GM19467 (cell line): ENCODE measurements at regions not wholly inside any gene's neighbourhood (a gene's known extent, or its start where the extent isn't known, plus 50 kb on each side); places are given as distances from the start of the nearest gene placed in this dataset.
"Not testable (repeated sequence)": the region's sequence is repeated elsewhere in the genome, so short reads cannot be mapped to it uniquely, and the experiment has no call there.

Experiments used
- ATAC-seq: cut with Tn5 transposase; IDR thresholded peaks from one replicate; pipeline ENCODE4 v1.9.1; 2021; ENCODE audit warnings: mild to moderate bottlenecking, moderate library complexity; ENCODE audit not compliant: unreplicated experiment

DNA sequence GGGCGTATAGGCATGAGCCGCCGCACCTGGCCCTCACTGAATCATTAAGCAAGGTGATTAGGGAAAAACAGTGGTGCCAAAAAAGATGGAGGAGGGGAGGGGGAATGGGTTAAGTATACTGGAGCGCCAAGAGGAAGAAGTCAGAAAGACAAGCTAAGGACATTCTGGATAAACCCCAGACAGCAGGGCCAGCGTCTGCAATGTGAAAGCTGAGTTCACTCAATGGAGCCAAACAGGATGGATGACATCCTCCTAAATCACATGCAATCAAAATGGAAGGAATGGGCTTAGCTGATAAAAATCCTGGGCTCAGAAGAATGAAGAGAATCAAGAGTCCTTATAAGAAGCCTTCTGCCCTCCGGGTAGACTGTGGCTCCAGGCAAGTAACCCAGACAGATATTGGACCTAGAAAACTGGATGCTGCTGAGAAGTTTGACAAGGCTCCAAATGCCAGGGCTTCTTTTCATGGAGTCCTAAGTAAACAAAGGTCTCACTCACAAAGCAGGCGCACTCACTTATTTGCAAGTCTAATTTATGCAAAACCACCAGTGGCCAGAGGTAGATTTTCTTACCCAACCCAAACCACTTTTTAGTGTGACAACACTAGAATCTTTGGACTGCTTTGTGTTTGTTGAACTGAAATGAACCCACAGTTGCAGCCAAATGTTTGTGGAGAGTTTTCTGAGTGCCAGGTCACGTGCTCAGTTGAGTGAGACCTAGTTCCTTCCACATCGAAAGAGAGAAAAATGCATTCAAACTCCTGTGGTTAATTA is 519.1 kb upstream of the AUTS2 start:
- no peak for ATAC-seq

DNA sequence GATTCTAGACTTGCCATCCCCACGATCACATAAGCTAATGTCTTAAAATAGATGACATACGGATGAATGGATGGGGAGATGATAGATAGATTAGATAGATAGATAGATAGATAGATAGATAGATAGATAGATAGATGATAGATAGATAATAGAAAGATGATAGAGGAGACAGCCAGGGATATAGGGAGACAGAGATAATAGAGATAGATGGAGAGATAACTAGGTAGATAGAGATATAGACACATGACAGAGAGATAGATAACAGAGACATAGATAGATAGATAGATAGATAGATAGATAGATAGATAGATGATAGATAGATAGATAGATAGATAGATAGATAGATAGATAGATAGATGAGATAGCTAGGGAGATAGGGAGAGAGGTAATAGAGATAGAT is 511.0 kb upstream of the AUTS2 start:
- not testable (repeated sequence) for ATAC-seq

DNA sequence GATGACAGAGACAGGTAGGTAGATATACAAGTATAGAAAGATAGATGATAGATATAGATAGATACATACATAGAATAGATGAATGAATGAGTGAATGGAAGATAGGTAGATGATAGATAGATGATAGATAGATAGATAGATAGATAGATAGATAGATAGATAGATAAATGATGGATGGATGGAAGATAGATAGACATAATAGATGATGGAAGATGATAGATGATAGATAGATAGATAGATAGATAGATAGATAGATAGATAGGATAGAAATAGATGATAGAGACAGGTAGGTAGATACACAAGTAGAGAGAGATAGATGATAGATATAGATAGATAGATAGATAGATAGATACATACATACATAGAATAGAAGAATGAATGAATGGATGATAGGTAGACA is 510.1 kb upstream of the AUTS2 start:
- ATAC-seq = no peak

DNA sequence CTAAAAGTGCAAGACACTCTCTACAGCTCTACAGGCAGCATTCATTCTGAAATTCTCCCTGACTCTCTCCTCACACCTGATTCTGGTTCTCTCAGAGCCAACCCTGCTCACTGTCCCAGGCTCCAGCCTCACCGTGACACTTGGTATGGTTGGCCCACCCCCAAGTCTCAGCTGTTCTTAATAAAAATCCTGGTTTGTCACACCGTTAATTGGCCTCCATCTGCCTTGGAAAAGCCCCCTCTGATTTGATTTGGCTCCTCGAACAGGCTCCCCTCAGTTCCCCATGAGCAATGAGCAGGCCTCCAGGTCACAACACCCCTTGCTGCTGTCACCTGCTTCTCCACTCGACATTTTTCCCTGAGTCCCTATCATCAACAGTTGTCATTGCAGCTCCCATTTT is 507.3 kb upstream of the AUTS2 start:
- ATAC-seq = no peak

DNA sequence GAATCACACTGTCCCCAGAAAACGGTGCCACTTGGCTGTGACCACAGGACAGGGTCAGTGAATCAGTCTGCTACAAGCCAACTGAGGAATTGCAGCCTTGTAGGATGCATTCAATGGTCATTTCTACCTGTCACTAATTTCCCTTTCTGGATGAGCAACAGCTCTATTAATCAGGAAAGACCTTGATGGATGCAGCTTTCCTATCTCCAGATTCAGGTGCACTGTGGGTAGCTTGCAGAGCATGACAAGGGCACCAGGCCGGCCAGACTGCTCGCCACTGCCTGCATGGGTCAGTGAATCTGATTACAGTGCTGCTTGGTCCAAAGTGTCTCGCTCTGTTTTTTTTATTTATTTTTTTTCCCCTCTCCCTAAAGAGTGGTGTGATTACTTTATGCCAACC is 506.8 kb upstream of the AUTS2 start:
- no peak for ATAC-seq

DNA sequence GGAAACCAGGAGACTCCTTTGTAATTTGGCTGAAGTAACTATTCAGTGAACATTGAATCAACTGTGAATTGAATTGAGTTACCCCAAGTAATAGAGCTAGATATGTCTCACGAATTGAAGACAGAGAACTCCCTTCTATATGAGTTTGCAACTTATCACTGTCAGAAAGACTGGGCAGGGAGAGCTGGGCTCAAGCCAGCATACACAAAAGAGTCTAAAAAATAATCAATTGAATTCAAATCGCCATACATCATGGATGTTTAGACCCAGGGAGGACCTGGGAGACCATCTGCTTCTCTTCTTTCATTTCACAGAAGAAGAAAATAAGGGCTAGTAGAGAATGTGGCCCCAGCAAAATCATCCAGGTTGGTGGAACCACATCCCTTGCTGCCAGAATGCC is 503.1 kb upstream of the AUTS2 start:
- no peak for ATAC-seq

DNA sequence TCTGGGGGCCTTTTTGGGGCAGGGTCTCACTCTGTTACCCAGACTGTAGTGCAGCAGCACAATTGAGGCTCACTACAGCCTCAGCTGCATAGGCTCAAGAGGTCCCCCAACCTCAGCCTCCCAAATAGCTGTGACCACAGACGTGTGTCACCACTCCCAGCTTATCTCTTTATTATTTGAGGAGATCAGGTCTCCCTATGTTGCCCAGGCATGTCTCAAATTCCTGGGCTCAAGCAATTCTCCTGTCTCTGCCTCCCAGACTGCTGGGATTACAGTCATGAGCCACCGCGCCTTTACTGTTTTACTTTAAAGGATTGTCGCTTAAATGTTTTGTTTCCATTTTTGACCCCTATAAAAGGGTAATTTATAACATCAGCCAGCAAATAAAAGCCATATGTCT is 502.6 kb upstream of the AUTS2 start:
- no peak for ATAC-seq

DNA sequence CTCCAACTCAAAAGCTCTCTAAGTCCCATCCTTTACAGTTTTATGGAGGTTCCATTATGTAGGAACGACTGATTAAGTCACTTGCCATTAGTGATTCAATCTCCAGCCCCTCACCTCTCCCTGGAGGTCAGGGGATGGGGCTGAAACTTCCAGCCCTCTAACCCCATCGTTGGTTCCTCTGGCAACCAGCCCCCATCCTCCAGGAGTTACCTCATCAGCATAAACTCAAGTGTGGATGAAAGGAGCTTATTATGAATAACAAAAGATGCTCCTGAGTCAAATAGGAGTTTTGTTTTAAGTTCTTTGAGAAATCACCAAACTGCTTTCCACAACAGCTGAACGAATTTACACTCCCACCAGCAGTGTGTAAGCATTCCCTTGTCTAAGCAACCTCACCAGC is 494.3 kb upstream of the AUTS2 start:
- ATAC-seq = no peak

DNA sequence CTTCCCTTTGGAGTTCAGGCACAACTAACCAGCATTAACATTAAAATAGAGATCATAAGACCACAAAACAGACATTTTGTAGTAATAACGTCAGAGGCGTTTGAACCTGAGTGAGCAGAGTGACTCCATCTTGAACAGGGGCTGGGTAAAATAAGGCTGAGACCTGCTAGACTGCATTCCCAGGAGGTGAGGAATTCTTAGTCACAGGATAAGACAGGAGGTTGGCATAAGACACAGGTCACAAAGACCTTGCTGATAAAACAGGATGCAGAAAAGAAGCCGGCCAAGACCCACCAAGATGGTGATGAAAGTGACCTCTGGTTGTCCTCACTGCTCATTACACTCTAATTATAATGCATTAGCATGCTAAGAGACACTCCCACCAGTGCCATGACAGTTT is 493.2 kb upstream of the AUTS2 start:
- no peak for ATAC-seq

DNA sequence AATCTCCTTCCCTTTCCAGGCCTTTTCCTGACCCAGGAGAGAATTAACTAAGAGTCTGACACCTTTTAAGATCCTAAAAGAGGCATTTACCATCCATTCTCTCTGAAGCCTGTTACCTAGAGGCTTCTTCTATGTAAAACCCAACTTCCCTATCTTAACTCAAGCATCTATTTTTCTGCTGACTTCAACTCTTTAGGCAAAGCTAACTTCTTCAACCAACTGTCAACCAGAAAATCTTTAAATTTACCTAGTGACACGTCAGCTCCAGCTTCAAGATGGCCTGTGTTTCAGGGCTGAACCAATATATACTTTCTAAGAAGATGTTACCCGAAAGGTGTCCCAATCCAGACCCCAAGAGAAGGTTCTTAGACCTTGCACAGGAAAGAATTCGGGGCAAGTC is 492.3 kb upstream of the AUTS2 start:
- ATAC-seq = no peak

DNA sequence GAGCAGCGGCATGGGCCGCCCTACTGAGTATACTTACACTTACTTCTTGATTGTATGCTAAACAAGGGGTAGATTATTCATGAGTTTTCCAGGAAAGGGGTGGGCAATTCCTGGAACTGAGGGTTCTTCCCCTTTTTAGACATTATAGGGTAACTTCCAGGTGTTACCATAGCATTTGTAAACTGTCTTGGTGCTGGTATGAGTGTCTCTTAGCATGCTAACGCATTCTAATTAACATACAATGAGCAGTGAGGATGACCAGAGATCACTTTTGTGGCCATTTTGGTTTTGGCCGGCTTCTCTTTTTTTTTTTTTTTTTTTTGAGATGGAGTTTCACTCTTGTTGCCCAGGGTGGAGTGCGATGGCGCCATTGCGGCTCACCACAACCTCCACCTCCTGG is 491.8 kb upstream of the AUTS2 start:
- not testable (repeated sequence) for ATAC-seq

DNA sequence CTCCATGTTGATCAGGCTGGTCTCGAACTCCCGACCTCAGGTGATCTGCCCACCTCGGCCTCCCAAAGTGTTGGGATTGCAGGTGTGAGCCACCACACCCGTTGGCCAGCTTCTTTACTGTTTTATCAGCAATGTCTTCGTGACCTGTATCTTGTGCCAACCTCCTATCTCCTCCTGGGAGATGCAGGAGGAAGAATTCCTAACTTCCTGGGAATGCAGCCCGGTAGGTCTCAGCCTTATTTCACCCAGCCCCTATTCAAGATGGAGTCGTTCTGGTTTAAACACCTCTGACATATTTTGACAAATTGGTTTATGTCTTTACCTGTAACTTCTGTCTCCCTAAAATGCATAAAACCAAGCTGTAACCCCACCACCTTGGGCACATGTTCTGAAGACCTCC is 491.3 kb upstream of the AUTS2 start:
- ATAC-seq = not testable (repeated sequence)

DNA sequence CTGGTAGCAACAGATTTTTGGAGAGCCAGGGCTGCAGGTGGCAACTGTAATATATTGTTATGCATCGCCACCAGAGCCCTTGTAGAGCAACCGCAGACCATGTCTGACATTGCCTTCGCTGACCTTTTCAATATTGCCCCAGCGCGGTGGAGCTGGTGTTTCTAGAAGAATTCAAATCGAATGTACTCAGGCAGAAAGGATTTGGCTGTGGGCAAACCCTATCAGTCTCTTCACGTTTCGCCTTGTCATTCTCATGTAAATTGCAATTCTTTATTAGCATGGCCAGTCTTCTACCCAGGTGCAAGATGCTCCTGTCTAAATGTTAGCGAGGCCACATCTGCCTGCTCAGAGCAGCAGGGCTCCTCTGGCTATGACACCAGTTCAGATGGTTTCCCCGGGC is 490.2 kb upstream of the AUTS2 start:
- no peak for ATAC-seq

DNA sequence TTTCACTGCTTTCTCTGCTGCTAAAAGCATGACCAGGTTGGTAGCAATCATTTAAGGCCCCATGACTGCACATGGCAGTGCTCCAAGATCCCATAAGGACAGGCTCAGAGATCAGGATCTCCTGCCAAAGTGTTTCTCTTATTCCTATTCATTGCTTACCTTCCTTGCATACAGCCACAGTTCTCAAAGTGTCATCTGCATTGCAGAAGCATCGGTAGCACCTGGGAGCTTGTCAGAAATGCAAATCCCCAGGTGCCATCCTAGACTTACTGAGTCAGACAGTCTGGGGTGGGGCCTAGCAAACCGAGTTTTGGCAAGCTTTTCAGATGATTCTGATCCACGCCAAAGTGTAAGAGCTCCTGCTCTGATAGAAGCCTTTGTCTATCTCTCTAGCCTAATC is 489.0 kb upstream of the AUTS2 start:
- no peak for ATAC-seq

DNA sequence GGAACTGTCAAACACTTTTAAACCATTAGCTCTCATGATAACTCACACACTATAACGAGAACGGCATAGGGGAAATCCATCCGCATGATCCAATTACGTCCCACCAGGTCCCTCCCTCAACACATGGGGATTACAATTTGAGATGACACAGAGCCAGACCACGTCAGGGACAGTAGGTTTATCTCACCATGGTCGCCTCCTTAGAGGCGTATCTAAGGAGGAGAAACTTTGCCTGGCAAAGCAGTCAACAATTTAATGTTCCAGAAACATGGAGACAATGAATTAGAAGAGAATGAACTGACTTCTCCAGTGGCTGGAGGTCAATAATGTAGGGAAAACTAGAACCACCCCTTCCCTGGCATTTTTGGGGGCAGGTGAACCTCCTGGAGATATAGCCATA is 488.4 kb upstream of the AUTS2 start:
- no peak for ATAC-seq

DNA sequence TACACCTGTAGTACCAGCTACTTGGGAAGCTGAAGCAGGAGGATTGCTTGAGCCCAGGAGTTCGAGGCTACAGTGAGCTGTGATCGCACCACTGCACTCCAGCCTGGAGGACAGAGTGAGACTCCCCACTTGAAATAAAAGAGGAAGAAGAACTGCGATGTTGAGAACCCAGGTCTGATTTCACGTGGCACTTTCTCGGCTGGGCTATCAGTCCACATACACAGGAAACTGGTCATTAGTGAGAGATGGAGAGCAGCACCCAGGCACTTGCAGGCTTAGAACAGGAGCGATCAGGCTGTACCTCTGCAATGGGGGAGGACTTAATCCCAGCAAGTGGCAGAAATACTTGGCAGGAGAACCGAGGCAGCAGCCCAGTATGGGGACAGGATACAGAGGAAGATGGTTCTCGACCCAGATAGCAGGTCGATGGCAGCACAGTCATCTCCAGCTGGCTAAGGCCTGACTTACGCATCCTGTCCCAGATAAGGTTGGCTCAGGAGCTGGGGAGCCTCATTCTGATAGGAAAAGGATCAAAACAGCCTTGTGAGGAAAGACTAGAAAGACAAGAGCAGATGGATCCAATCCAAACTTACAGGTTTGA is 487.7 kb upstream of the AUTS2 start:
- no peak for ATAC-seq

DNA sequence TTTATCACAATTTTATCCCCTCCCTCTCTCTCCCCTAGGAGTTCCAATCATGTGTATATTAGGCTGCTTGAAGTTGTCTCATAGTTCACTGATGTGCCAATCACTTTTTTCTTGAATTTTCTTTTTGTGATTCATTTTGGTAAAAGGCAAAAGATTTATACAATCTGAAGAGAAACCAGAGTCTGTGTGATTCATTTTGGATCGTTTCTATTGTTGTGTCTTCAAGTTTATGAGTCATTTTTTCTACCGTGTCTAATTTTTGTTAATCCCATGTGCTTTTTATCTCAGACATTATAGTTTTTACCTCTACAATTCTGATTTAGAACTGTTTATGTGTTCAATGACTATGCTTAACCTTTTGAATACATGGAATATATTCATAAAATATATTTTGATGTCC is 483.9 kb upstream of the AUTS2 start:
- no peak for ATAC-seq

DNA sequence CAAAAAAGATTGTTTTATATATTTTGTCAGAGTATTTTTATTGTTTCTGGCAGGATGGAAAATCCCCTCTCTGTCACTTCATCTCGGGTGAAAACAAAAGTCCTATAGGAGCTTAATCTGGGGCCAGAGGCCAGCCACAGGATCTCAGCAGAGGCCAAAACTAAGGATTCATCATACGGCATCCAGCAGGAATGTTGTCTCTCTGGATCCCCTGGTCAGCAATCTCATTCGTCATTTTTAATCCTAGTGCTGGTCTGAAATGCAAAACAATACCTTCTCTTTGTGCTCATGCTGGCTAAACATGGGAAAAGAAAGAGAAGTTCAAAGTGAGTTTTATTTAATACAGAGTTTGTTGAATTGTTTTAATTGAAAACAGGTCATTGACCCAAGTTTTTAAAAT is 482.5 kb upstream of the AUTS2 start:
- no peak for ATAC-seq

DNA sequence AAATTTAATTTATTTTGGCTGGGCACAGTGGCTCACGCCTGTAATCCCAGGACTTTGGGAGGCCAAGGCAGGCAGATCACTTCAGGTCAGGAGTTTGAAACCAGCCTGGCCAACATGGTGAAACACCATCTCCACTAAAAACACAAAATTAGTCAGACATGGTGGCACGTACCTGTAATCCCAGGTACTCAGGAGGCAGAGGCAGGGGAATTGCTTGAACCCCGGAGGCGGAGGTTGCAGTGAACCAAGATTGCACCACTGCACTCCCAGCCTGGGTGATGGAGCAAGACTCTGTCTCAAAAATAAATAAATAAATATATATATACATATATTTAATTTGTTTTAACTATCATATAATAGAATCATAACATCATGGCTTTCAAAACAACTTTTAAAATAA is 482.1 kb upstream of the AUTS2 start:
- not testable (repeated sequence) for ATAC-seq

DNA sequence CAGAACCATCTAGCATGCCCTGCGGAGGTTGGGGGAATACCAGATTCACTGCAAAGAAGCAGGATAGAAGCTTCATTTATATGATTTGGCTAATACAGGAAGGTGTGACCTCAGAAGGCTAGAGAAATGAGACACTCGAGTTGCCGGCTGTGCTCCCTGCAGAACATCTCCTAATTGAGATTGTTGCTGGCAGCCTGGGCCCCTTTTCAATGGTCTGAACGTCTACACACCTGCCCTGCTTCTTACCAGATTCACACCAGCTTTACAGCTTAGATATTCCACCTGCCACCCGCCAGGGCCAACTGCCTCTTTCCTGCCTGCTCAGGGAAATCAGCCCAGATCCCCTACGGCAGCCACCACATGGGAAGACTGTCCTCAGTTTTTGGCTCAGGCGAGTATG is 475.3 kb upstream of the AUTS2 start:
- ATAC-seq = no peak

DNA sequence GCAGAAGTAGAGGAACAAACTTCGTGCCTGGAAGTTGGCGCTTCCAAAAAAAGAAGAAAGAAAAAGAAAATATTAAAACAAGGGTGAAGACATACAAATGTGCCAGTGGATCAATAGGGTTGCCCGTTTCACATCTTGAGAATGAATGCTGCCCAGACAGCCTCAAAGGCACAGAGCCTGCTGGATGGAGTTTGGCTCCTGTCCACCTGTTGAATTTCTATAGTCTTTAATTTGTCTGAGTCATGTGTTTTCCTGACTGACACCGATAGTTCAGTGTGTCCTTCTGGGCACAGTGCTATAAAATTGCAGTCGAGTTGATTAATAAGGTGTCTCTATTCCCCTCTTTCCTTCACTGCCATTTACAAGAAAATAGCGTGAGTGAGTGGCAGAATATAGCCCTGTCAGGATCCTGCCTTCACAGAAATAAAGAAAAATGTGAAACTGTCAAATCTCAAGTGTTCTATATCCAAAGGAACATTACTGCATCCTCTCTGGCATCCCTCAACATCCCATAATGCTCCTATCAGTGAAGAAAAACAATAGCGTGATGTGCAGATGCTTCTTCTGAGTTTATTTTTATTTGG is 471.3 kb upstream of the AUTS2 start:
- no peak for ATAC-seq

DNA sequence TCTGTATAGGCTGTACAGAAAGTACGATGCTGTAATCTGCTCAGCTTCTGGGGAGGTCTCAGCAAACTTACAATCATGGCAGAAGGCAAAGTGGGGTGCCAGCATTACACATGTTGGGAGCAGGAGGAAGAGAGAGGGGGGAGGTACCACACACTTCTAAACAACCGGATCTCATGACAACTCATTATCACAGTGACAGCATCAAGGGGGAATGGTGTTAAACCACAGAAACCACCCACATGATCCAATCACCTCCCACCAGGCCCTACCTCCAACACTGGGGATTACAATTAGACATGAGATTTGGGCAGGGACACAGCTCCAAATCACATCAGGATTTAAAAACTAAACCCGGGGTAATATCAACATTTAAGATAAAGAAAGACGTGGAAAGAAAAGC is 468.8 kb upstream of the AUTS2 start:
- ATAC-seq = no peak

DNA sequence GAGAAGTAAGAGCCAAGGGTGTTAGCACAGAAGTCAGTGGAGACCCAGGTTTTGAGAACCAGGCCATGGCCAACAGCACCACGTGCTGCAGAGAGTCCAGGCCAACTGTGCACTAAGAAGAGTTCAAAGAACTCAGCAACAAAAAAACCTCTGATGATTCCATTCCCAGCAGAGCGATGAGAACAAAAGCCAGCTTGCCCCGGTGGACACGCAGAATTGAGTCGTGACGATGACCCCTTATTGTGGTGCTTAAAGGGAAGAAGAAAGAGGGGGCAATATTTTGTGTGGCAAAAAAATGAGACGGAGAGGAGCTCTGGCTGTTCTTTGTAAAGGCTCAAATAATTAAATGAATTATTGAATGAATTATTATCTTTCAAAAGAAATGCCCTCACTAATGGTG is 468.3 kb upstream of the AUTS2 start:
- no peak for ATAC-seq
